Stimulated activated naive CD4-positive, alpha-beta T cell (primary cell): ENCODE measurements at regions not wholly inside any gene's neighbourhood (a gene's known extent, or its start where the extent isn't known, plus 50 kb on each side); places are given as distances from the start of the nearest gene placed in this dataset.
"Not testable (repeated sequence)": the region's sequence is repeated elsewhere in the genome, so short reads cannot be mapped to it uniquely, and the experiment has no call there.

Source experiments
- DNase-seq, 6 experiments: peaks; one replicate each; lab custom pipeline; 2025; lab: John Stamatoyannopoulos, UW

DNA sequence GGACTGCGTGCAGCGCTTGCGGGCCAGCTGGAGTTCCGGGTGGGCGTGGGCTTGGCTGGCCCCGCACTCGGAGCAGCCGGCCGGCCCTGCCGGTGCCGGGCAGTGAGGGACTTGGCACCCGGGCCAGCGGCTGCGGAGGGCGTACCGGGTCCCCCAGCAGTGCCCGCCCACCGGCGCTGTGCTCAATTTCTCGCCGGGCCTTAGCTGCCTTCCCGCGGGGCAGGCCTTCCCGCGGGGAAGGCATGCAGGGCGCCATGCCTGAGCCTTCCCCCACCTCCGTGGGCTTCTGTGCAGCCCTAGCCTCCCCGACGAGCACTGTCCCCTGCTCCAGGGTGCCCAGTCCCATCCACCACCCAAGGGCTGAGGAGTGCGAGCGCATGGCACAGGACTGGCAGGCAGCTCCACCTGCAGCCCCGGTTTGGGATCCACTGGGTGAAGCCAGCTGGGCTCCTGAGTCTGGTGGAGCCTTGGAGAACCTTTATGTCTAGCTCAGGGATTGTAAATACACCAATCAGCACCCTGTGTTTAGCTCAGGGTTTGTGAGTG, 975.0 kb upstream of the NRXN1 start:
- DNase-seq, result not testable (repeated sequence)

DNA sequence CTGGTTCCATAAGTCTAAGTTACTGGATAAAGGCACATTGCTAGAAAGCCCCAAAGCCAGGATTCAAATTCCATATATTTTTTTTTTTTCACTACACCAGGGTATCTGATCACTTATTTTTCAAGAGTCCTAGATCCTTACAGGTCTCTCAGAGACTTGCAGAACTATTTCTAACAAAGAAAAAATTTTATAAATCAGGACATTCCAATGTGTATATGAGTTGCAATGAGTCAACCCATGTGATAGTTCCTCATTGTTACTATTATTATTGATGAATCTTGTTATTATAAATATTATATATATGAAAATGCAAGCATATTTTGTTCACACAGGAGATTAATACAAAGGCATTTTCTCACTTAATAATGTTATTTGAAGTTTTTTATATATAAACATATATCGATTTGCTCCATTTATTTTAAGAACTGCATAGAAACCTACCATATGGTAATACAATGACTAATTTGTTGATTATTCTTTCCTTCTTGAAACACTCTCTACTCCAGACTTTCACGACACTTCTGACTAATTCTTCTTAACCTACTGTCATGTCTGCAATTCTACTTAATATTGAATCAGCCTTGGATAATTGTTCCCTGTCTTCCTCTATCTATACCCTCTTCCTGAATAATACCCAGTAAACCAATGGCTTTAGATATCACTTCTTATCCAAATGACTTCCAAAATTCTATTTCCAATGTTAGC, 968.4 kb upstream of the NRXN1 start:
- no peak for DNase-seq

DNA sequence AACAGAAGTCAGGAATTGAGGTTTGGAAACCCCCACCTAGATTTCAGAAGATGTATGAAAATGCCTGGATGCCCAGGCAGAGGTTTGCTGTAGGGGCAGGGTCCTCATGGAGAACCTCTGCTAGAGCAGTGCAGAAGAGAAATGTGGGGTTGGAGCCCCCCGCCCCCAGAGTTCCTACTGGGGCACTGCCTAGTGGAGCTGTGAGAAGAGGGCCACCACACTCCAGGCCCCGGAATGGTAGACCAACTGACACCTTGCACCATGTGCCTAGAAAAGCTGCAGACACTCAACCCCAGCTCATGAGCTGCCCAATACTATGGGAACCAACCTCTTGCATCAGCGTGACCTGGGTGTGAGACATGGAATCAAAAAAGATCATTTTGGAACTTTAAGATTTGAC, 967.0 kb upstream of the NRXN1 start:
- DNase-seq, result no peak

- DNase-seq, result no peak
Observed at GRCh38 chr2:51997571-51997970, 965.6 kb upstream of the NRXN1 start.

- DNase-seq, result no peak
Observed at GRCh38 chr2:51995293-51995692, 963.4 kb upstream of the NRXN1 start.

DNA sequence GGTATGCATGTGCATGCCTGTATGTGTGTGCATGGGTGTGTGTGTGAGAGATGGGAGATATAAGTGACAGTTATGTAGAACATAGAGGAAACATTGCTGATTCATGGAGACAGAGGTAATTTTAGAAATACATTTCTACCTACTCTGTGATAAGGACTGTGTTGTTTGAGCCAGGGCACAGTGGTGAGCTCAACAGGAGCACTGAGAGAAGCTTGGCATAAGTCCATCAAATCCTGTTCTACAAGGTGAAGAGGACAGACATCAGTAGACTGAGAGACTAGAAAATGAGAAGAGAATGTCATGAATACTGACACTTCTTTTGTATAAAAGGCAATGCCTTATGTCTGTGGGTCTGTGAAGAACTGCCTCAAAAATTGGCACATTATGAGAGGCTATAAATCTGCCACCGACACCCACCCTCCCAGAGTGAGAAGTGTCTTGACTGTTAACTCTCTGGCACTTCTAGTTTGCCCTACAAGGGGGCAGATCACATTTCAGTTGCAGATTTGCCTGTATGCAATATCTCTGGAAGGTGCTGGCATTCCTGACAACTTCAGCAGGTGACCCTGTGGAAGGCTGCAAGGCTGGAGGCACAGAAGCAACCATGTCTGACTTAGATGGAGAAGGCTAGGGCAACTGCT, 962.3 kb upstream of the NRXN1 start:
- no peak for DNase-seq

GRCh38 chr2:51990684-51991083, 958.8 kb upstream of the NRXN1 start:
- no peak for DNase-seq

GRCh38 chr2:51986101-51986500, 954.2 kb upstream of the NRXN1 start:
- DNase-seq, result no peak

DNA sequence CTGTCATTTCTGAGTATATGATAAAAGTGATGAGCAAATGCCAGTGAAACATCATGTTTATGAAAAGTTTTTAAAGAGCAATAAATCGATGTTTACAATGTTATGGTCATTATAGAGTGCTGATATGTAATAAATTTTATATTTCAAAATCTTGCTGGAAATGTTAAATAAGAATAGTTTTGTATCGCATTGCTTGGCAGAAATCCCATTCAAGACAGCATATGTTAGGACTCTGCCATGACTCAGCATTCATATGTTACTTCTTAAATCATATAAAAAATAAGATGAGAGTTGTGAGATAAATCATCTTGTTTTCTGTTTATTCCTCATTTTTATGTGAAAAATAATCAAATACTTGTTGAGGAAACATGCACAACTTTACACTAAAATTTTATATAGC, 949.9 kb upstream of the NRXN1 start:
- DNase-seq, result no peak

DNA sequence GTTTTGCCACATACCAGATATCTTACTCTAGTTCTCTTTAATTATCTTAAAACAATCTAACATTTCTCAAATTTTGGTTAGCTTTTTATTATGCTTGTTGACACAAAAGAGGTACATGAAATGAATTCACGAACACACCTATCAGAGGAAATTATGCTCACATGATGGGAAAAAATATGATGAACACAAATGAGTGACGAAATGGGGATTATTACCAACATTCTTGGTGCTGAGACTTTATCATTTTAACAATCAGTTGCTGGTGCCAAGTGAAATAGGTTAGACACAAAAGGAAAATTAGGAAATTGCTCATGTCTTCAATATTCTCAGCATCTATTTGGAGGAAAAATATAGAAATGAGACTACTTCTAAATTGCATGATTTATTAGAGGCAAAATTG, 944.7 kb upstream of the NRXN1 start:
- no peak for DNase-seq

- DNase-seq, result no peak
Observed at GRCh38 chr2:51971136-51971535, 939.2 kb upstream of the NRXN1 start.

GRCh38 chr2:51969347-51969746, 937.4 kb upstream of the NRXN1 start:
- DNase-seq, result no peak

DNA sequence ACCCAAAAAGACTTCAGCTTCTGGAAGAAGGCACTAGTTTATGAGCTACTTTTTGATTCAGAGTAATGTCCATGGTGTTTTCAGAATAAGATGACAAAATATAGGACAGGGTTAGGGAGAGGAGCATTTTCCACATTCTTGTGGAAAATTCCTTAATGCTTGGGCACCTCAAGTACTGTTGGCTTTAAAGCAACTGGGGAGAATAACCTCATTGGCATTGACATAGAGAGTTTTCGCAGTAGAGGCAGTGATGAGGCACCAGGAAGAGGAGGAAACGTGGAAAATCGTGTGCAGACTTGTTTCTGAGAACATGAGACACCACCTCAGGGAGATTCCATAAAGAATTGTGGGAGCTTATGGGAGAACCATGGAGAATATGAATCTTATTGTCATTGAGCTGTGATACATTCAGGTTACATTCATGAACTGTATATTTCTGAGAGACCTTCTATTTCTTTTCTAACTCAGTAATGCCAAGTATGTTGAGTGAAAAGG, 929.0 kb upstream of the NRXN1 start:
- no peak for DNase-seq

GRCh38 chr2:51960281-51960680, 928.3 kb upstream of the NRXN1 start:
- DNase-seq, result no peak

DNA sequence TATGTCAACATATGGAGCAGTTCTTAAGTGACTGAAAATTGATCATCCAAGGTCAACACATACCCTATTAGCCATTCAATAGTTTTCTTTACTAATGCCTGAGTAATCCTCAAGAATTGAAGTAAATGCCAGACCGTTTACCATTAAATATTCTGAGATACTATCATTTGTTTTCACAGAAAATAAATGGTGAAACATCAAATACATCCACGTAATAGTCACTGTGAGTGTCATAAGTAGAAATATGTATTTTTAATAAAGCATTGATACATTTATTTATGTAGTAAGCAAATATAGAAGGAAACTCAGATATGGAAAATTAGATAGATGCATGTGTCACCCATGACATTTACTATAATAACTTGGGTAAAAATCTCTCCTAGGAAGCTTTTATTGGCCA, 927.8 kb upstream of the NRXN1 start:
- no peak for DNase-seq

GRCh38 chr2:51953931-51954330, 922.0 kb upstream of the NRXN1 start:
- DNase-seq, result no peak

DNA sequence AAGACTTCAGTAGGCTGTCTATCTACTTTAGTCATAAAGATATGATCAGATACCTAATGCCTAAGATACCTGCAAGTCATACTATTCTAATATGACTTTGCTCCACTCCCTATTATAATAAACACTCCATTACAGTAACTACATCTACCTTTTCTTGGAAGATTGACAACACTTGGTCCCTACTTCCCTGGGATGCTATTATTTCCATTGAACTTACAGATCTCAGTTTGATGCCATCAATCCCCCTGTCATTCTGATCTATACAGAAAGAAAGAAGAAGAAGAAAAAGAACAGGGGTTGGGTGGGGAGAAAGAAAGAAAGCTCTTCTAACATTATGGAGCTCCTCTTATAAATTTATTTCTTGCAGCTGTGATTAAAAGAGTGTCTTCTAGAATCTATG, 889.1 kb upstream of the NRXN1 start:
- DNase-seq, result no peak

- no peak for DNase-seq
Observed at GRCh38 chr2:51920509-51920908, 888.6 kb upstream of the NRXN1 start.

GRCh38 chr2:51919395-51919794, 887.5 kb upstream of the NRXN1 start:
- DNase-seq, result no peak

DNA sequence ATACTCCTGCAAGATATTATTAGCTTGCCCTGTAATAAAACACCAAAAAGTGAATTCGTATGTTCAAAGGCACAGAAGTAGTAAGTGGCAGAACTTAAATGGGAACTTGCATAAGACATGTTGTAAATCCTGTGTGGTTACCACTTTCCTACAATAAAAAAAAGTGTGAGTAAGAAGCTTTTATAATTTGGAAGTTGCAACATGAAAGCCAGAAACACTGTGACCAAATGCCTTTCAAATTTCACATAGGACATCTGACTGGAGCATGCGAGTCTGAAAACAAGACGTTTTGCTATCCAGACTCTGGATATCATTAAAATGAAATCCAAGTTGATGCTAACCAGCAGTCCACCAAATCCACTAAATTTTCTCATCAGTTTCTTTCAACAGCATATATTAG, 886.2 kb upstream of the NRXN1 start:
- DNase-seq, result no peak

GRCh38 chr2:51903728-51904127, 871.8 kb upstream of the NRXN1 start:
- no peak for DNase-seq

DNA sequence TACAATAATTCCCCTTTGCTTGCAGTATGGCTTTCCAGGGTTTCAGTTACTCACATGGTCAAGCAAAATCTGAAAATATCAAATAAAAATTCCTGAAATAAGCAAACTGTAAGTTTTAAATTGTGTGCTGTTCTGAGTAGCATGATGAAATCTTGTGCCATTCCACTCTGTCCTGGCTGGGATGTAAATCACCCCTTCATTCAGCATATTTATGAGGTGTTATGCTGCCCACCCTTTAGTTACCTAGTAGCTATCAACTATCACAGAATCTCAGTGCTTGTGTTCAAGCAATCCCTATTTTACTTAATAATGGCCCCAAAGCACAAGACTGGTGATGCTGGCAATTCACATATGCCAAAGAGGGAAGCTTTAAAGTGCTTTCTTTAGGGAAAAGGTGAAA, 867.7 kb upstream of the NRXN1 start:
- no peak for DNase-seq

- not testable (repeated sequence) for DNase-seq
Observed at GRCh38 chr2:51894584-51894983, 862.7 kb upstream of the NRXN1 start.

- no peak for DNase-seq
Observed at GRCh38 chr2:51888120-51888519, 856.2 kb upstream of the NRXN1 start.
